Ishikawa (cell line): ENCODE measurements at regions not wholly inside any gene's neighbourhood (a gene's known extent, or its start where the extent isn't known, plus 50 kb on each side); places are given as distances from the start of the nearest gene placed in this dataset.

Experiments used
- CEBPB ChIP-seq: IDR thresholded peaks from 2 replicates; pipeline ENCODE4 v1.6.1; 2012
- CREB1 ChIP-seq: IDR thresholded peaks from 2 replicates; pipeline ENCODE4 v1.6.1; 2012; ENCODE audit warnings: low read depth
- EGR1 ChIP-seq: IDR thresholded peaks from 2 replicates; pipeline ENCODE4 v1.6.1; 2012
- EP300 ChIP-seq: IDR thresholded peaks from 2 replicates; pipeline ENCODE4 v1.6.1; 2012; ENCODE audit warnings: borderline replicate concordance
- FOXM1 ChIP-seq: IDR thresholded peaks from 2 replicates; pipeline ENCODE4 v1.6.1; 2012; ENCODE audit warnings: low read depth, borderline replicate concordance
- NFIC ChIP-seq: IDR thresholded peaks from 2 replicates; pipeline ENCODE4 v1.6.1; 2012
- RAD21 ChIP-seq: IDR thresholded peaks from 2 replicates; pipeline ENCODE4 v1.6.1; 2012; ENCODE audit warnings: low read depth
- TAF1 ChIP-seq: IDR thresholded peaks from 2 replicates; pipeline ENCODE4 v1.6.1; 2012; ENCODE audit warnings: low read depth, mild to moderate bottlenecking
- TCF12 ChIP-seq: IDR thresholded peaks from 2 replicates; pipeline ENCODE4 v1.6.1; 2012; ENCODE audit warnings: low read depth
- TEAD4 ChIP-seq: IDR thresholded peaks from 2 replicates; pipeline ENCODE4 v1.6.1; 2012
- YY1 ChIP-seq: IDR thresholded peaks from 2 replicates; pipeline ENCODE4 v1.6.1; 2012; ENCODE audit warnings: low read depth
- ZBTB7A ChIP-seq: IDR thresholded peaks from 2 replicates; pipeline ENCODE4 v1.6.1; 2012; ENCODE audit warnings: low read depth
- TF ChIP-seq, protein P1 (sequence below): IDR thresholded peaks from 2 replicates; pipeline ENCODE4 v1.6.1; 2012; ENCODE audit warnings: low read depth, mild to moderate bottlenecking
- TF ChIP-seq, protein P2 (sequence below): IDR thresholded peaks from 2 replicates; pipeline ENCODE4 v1.6.1; 2012
- TF ChIP-seq, protein P3 (sequence below): IDR thresholded peaks from 2 replicates; pipeline ENCODE4 v1.6.1; 2012

DNA sequence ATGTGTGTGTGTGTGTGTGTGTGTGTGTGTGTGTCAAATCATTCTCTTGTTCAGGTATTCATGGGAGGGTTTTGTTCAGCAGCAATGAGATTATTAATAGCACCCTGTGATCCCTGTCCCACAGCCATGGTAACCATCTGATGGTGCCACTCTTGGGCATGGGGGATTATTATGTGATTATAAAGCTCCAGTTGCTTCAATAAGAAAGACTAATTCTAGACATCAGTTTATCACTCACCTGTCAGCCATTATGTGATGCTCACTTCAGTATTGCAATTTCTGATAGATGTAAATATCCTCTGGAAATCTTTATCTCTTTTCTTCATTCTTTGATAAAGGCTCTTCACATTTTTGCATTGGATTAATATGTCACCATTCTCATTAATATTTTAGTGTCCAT lies 145.9 kb upstream of the POU1F1 start:
- TF ChIP-seq, protein P1, sequence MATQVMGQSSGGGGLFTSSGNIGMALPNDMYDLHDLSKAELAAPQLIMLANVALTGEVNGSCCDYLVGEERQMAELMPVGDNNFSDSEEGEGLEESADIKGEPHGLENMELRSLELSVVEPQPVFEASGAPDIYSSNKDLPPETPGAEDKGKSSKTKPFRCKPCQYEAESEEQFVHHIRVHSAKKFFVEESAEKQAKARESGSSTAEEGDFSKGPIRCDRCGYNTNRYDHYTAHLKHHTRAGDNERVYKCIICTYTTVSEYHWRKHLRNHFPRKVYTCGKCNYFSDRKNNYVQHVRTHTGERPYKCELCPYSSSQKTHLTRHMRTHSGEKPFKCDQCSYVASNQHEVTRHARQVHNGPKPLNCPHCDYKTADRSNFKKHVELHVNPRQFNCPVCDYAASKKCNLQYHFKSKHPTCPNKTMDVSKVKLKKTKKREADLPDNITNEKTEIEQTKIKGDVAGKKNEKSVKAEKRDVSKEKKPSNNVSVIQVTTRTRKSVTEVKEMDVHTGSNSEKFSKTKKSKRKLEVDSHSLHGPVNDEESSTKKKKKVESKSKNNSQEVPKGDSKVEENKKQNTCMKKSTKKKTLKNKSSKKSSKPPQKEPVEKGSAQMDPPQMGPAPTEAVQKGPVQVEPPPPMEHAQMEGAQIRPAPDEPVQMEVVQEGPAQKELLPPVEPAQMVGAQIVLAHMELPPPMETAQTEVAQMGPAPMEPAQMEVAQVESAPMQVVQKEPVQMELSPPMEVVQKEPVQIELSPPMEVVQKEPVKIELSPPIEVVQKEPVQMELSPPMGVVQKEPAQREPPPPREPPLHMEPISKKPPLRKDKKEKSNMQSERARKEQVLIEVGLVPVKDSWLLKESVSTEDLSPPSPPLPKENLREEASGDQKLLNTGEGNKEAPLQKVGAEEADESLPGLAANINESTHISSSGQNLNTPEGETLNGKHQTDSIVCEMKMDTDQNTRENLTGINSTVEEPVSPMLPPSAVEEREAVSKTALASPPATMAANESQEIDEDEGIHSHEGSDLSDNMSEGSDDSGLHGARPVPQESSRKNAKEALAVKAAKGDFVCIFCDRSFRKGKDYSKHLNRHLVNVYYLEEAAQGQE = no peak
- TF ChIP-seq TEAD4 = no peak

DNA sequence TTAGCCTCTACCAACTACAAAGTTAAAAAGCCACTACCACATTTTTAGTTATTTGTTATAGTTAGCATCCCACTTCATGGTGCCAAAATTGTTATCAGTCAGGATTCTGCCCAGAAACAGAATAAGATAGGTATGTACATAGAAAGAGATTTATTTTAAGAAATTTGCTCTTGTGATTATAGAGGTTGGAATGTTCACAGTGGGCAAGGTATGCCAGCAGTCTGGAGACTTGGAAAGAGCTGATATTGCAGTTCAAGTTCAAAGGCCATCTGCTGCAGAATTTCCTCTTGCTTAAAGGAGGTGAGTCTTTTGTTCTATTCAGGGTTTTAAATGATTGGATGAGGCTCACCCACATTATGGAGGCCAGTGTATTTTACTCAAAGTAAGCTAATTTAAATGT lies 143.8 kb upstream of the POU1F1 start:
- TF ChIP-seq TEAD4 = no peak
- TF ChIP-seq, protein P2, sequence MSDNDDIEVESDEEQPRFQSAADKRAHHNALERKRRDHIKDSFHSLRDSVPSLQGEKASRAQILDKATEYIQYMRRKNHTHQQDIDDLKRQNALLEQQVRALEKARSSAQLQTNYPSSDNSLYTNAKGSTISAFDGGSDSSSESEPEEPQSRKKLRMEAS = no peak
- TF ChIP-seq YY1 = no peak
- no peak for TF ChIP-seq FOXM1
- no peak for TF ChIP-seq TCF12
- TF ChIP-seq, protein P3, sequence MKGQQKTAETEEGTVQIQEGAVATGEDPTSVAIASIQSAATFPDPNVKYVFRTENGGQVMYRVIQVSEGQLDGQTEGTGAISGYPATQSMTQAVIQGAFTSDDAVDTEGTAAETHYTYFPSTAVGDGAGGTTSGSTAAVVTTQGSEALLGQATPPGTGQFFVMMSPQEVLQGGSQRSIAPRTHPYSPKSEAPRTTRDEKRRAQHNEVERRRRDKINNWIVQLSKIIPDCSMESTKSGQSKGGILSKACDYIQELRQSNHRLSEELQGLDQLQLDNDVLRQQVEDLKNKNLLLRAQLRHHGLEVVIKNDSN = no peak
- TF ChIP-seq, protein P1 = no peak
- TF ChIP-seq EGR1 = no peak
- no peak for TF ChIP-seq TAF1
- no peak for TF ChIP-seq ZBTB7A
- no peak for TF ChIP-seq RAD21
- no peak for TF ChIP-seq CEBPB

DNA sequence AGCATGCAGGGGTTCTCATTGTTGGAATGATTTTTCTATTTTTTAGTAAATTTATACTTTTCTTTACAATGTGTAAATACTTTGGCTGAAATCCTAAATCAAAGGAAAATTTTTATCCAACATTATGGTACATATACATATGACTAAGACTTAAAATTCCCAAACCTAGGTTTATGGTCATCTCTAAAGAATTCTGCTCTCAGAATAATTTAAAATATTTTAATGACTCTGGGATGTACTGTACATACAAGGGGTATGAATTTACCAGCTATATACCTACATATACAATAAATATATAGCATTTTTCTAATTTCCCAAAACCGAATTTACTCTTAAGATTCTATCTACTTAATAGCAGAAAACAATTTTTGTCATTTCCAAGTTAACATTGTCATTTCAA lies 137.9 kb upstream of the POU1F1 start:
- TF ChIP-seq, protein P3 = no peak
- no peak for TF ChIP-seq RAD21
- TF ChIP-seq TAF1 = no peak
- no peak for TF ChIP-seq FOXM1
- TF ChIP-seq TCF12 = no peak
- TF ChIP-seq, protein P2 = no peak

DNA sequence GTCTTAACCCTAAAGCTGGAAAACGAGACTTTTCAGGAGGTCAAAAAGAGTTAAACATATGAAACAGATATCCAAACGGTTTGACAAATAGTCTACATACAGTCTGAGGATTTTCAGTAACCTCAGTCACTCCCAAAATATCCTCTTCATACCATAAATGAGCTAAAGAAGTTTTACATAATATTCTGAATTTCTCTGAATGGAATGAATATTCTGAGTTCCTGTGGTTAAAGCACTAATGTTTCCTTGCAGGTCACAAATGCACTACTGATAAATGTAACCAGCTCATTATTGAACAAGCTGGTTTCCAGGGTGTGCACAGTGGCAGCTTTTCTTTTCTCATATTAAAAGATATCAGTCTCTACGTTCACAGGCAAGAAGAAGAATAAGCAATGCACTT lies 137.4 kb upstream of the POU1F1 start:
- no peak for TF ChIP-seq CREB1
- no peak for TF ChIP-seq TCF12
- TF ChIP-seq RAD21 = no peak
- TF ChIP-seq EP300 = no peak

DNA sequence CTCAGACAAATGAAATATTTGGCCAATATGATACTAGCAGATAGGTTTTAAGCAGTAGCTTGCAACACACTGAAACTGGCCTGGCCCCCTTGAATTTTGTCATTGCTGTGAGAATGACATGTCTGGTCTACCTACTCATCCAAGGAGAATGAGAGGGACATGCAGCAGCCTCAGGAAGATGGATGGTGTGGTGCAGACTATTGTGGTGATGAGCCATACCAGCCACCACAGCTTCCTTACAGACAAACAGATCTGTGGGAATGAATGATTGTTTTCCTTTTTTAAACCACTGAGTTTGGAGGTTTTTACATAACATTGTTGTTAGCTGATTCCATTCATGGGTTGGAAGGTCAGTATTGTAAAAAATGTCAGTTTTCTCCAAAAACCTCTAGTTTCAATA lies 133.7 kb upstream of the POU1F1 start:
- no peak for TF ChIP-seq RAD21
- no peak for TF ChIP-seq CREB1
- no peak for TF ChIP-seq TEAD4
- TF ChIP-seq TCF12 = no peak
- TF ChIP-seq EGR1 = no peak
- no peak for TF ChIP-seq EP300
- TF ChIP-seq, protein P3 = no peak
- no peak for TF ChIP-seq TAF1
- TF ChIP-seq FOXM1 = no peak
- TF ChIP-seq ZBTB7A = no peak
- no peak for TF ChIP-seq YY1
- no peak for TF ChIP-seq NFIC
- no peak for TF ChIP-seq CEBPB
- TF ChIP-seq, protein P2 = no peak
- TF ChIP-seq, protein P1 = no peak
